Hepatocyte (in vitro differentiated cells): ENCODE measurements at regions not wholly inside any gene's neighbourhood (a gene's known extent, or its start where the extent isn't known, plus 50 kb on each side); places are given as distances from the start of the nearest gene placed in this dataset.

Source experiments
- DNase-seq: peaks from one replicate; pipeline ENCODE4 v3.0.0-alpha.2; 2016; ENCODE audit warnings: low spot score
- H2AFZ ChIP-seq: fragments of 200-600 bp; sonication (generic); 2 replicates; pipeline ENCODE4 v1.6.0; 2016; ENCODE audit warnings: antibody characterized with exemption, mild to moderate bottlenecking
- H3K27ac ChIP-seq: fragments of 200-600 bp; sonication (generic); 2 replicates; pipeline ENCODE4 v1.5.1; 2016; ENCODE audit warnings: mild to moderate bottlenecking
- H3K27me3 ChIP-seq: fragments of 200-600 bp; sonication (generic); 2 replicates; pipeline ENCODE4 v1.6.1; 2016
- H3K36me3 ChIP-seq: fragments of 200-600 bp; sonication (generic); replicated peaks from 2 replicates; pipeline ENCODE4 v1.5.1; 2016; ENCODE audit warnings: low read depth; ENCODE audit not compliant: insufficient read depth
- H3K4me1 ChIP-seq: fragments of 200-600 bp; sonication (generic); 2 replicates; pipeline ENCODE4 v1.5.1; 2016; ENCODE audit warnings: mild to moderate bottlenecking, moderate library complexity; ENCODE audit not compliant: insufficient read depth
- H3K4me2 ChIP-seq: fragments of 200-600 bp; sonication (generic); 2 replicates; pipeline ENCODE4 v1.6.0; 2016
- H3K4me3 ChIP-seq: fragments of 200-600 bp; sonication (generic); 2 replicates; pipeline ENCODE4 v1.5.1; 2016; ENCODE audit warnings: mild to moderate bottlenecking
- H3K79me2 ChIP-seq: fragments of 200-600 bp; sonication (generic); 2 replicates; pipeline ENCODE4 v1.6.0; 2017; ENCODE audit warnings: mild to moderate bottlenecking
- H3K9me2 ChIP-seq: fragments of 200-600 bp; sonication (generic); replicated peaks from 2 replicates; pipeline ENCODE4 v1.6.0; 2017; ENCODE audit warnings: mild to moderate bottlenecking; ENCODE audit not compliant: insufficient read depth
- H3K9me3 ChIP-seq: fragments of 200-600 bp; sonication (generic); 2 replicates; pipeline ENCODE4 v1.5.1; 2016; ENCODE audit warnings: low read depth, mild to moderate bottlenecking
- H4K20me1 ChIP-seq: fragments of 200-600 bp; sonication (generic); 2 replicates; pipeline ENCODE4 v1.6.0; 2016; ENCODE audit warnings: mild to moderate bottlenecking; ENCODE audit not compliant: insufficient read depth, poor library complexity, severe bottlenecking
- EZH2 ChIP-seq: fragments of 200-600 bp; sonication (generic); IDR thresholded peaks from 2 replicates; pipeline ENCODE4 v1.6.1; 2016; ENCODE audit warnings: antibody characterized with exemption, mild to moderate bottlenecking, borderline replicate concordance
- EZH2phosphoT487 ChIP-seq: fragments of 200-600 bp; sonication (generic); IDR thresholded peaks from one replicate; pipeline ENCODE4 v1.6.1; 2018; ENCODE audit warnings: antibody characterized with exemption, mild to moderate bottlenecking, low read depth, moderate library complexity; ENCODE audit not compliant: unreplicated experiment, severe bottlenecking
- WGBS: methylation state at CpG from one replicate; pipeline ENCODE4 v1.1.6; 2016; ENCODE audit warnings: low lambda C conversion rate; ENCODE audit errors: missing lambda C conversion rate; 5-methylcytosine and 5-hydroxymethylcytosine counted together
- TF ChIP-seq, protein P1 (sequence below): fragments of 200-600 bp; sonication (generic); IDR thresholded peaks from 2 replicates; pipeline ENCODE4 v1.5.1; 2016; ENCODE audit warnings: antibody characterized with exemption, mild to moderate bottlenecking; ENCODE audit not compliant: poor library complexity

- TF ChIP-seq, protein P1, sequence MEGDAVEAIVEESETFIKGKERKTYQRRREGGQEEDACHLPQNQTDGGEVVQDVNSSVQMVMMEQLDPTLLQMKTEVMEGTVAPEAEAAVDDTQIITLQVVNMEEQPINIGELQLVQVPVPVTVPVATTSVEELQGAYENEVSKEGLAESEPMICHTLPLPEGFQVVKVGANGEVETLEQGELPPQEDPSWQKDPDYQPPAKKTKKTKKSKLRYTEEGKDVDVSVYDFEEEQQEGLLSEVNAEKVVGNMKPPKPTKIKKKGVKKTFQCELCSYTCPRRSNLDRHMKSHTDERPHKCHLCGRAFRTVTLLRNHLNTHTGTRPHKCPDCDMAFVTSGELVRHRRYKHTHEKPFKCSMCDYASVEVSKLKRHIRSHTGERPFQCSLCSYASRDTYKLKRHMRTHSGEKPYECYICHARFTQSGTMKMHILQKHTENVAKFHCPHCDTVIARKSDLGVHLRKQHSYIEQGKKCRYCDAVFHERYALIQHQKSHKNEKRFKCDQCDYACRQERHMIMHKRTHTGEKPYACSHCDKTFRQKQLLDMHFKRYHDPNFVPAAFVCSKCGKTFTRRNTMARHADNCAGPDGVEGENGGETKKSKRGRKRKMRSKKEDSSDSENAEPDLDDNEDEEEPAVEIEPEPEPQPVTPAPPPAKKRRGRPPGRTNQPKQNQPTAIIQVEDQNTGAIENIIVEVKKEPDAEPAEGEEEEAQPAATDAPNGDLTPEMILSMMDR = no peak
- TF ChIP-seq EZH2phosphoT487 = no peak
- no peak for TF ChIP-seq EZH2
- no peak for DNase-seq
- Histone ChIP-seq H3K9me3 (no peaks in the 10 kb centered on the region), H3K4me3 (no peak overlapping the region), H3K4me1 (no peaks in the 10 kb centered on the region), H3K4me2 (no peak overlapping the region), H3K27me3 (no peaks in the 10 kb centered on the region), H3K79me2 (no peaks in the 10 kb centered on the region), H2AFZ (no peak overlapping the region), H3K9me2 (no peaks in the 10 kb centered on the region), H3K36me3 (no peaks in the 10 kb centered on the region), H3K27ac (no peak overlapping the region), H4K20me1 (no peaks in the 10 kb centered on the region)
- 86% methylated on average over 2 of the region's 2 CpGs for WGBS
Observed at GRCh38 chr6:120924214-120924613, 410.1 kb downstream of the TBC1D32 start.

DNA sequence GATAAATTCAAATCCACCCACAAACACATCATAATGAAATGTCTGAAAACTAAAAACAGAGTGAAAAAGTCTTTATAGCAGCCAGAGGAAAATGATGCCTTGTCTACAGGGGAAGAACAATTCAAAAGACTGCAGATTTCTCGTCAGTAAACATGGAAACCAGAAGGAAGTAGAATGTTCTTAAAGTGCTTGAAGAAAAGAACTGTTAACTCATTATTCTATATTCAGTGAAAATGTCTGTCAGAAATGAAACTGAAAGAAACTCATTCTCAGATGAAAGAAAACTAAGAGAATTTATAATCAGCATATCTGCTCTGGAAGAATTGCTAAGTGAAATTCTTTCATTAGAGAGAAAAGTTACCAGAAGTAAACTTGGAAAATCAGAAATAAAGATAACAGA, 416.1 kb downstream of the TBC1D32 start:
- WGBS = 44% methylated on average over 1 of the region's 1 CpG
- no peak overlapping the region for H3K4me3 ChIP-seq
- no peaks in the 10 kb centered on the region for H3K36me3 ChIP-seq
- no peaks in the 10 kb centered on the region for H3K9me3 ChIP-seq
- TF ChIP-seq EZH2phosphoT487 (no peak), EZH2 (no peak)
- TF ChIP-seq, protein P1 = no peak
- H3K4me2 ChIP-seq = no peak overlapping the region
- H3K9me2 ChIP-seq = no peaks in the 10 kb centered on the region
- no peak overlapping the region for H2AFZ ChIP-seq
- H3K27ac ChIP-seq = no peak overlapping the region
- no peaks in the 10 kb centered on the region for H4K20me1 ChIP-seq
- DNase-seq = no peak
- no peaks in the 10 kb centered on the region for H3K79me2 ChIP-seq
- no peaks in the 10 kb centered on the region for H3K27me3 ChIP-seq
- H3K4me1 ChIP-seq = no peaks in the 10 kb centered on the region

GRCh38 chr6:120916844-120917243, 417.4 kb downstream of the TBC1D32 start:
- Histone ChIP-seq H3K4me2 (no peak overlapping the region), H3K4me1 (no peaks in the 10 kb centered on the region), H3K27me3 (no peaks in the 10 kb centered on the region), H3K36me3 (no peaks in the 10 kb centered on the region), H3K9me3 (no peaks in the 10 kb centered on the region), H3K79me2 (no peaks in the 10 kb centered on the region), H3K9me2 (no peaks in the 10 kb centered on the region), H4K20me1 (no peaks in the 10 kb centered on the region), H2AFZ (no peak overlapping the region), H3K4me3 (no peak overlapping the region), H3K27ac (no peak overlapping the region)
- TF ChIP-seq EZH2 (no peak), EZH2phosphoT487 (no peak)
- TF ChIP-seq, protein P1 = no peak
- DNase-seq = no peak
- 83% methylated on average over 2 of the region's 2 CpGs for WGBS

GRCh38 chr6:120913486-120913885, 420.8 kb downstream of the TBC1D32 start:
- H3K79me2 ChIP-seq = no peaks in the 10 kb centered on the region

More at GRCh38 chr6:120913486-120913885, 420.8 kb downstream of the TBC1D32 start:
- no peak for TF ChIP-seq EZH2phosphoT487
- no peak for TF ChIP-seq EZH2
- TF ChIP-seq, protein P1 = no peak
- 37% methylated on average over 1 of the region's 1 CpG for WGBS
- Histone ChIP-seq H3K27ac (no peak overlapping the region), H3K4me2 (no peak overlapping the region), H3K27me3 (no peaks in the 10 kb centered on the region), H3K9me3 (no peaks in the 10 kb centered on the region), H3K9me2 (no peaks in the 10 kb centered on the region), H3K4me3 (no peak overlapping the region), H2AFZ (no peak overlapping the region), H3K36me3 (no peaks in the 10 kb centered on the region), H3K4me1 (no peaks in the 10 kb centered on the region), H4K20me1 (no peaks in the 10 kb centered on the region)
- no peak for DNase-seq
